Brain microvascular endothelial cell (primary cell): ENCODE measurements at regions not wholly inside any gene's neighbourhood (a gene's known extent, or its start where the extent isn't known, plus 50 kb on each side); places are given as distances from the start of the nearest gene placed in this dataset.
"Not testable (repeated sequence)": the region's sequence is repeated elsewhere in the genome, so short reads cannot be mapped to it uniquely, and the experiment has no call there.

Source experiments
- DNase-seq: peaks from one replicate; pipeline ENCODE4 v3.0.0-alpha.2; 2020
- H3K27ac ChIP-seq: fragments of 250-450 bp; sonication (Bioruptor Pico); 2 replicates; pipeline ENCODE4 v1.5.1; 2020; ENCODE audit warnings: mild to moderate bottlenecking, moderate library complexity
- H3K27me3 ChIP-seq: fragments of 250-450 bp; sonication (Bioruptor Pico); replicated peaks from 2 replicates; pipeline ENCODE4 v1.5.1; 2020; ENCODE audit warnings: mild to moderate bottlenecking
- H3K36me3 ChIP-seq: fragments of 250-450 bp; sonication (Bioruptor Pico); replicated peaks from 2 replicates; pipeline ENCODE4 v1.5.1; 2020; ENCODE audit warnings: mild to moderate bottlenecking
- H3K4me3 ChIP-seq: 2 replicates; pipeline ENCODE4 v1.5.1; 2011; ENCODE audit warnings: low read depth, mild to moderate bottlenecking, control low read depth, low read length, moderate library complexity
- in situ Hi-C: cut with HindIII; loops from 2 replicates; pipeline ENCODE4 v1.10.0; 2017; ENCODE audit warnings: low sequenced_read_pairs, low pct_ligation_motif_present
- TF ChIP-seq, protein P1 (sequence below): IDR thresholded peaks from 2 replicates; pipeline ENCODE4 v1.5.1; 2011; ENCODE audit warnings: low read depth, mild to moderate bottlenecking, moderate library complexity, low read length, control low read depth, inconsistent platforms; ENCODE audit errors: missing control alignments

DNA sequence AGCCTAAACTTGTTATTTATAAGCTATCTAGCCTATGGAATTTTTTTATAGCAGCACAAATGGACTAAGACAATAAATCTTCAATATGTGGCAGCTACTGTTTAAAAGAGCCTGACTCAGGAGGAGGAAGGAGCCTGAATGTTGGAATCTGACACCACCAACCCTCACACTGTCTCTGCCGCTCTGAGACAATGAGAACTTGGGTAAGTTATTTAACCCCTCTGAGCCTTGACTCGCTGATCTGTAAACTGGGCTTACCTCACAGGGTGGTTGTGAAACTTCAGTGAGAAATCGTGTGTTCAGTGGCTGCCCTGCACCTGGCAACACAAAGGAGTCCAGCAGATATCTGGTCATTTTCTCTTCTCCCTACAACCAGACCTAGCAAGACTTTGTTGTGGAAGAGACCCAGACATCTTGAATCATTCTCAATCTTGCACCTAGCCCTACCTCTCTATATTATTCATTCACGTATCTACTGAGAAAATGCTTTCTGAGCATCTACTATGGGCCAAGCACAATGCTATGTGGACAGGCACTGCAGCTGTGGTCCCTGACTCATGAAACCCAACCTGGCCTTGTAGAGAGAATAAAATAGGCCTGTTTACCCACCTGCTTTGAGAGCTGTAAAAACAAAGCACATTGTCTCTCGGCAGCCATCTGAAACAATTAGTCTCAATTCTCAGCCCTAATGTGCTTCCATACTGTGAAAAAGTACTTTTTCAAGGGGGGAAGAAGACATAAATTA lies 81.9 kb upstream of the SLC25A36 start:
- TF ChIP-seq, protein P1, sequence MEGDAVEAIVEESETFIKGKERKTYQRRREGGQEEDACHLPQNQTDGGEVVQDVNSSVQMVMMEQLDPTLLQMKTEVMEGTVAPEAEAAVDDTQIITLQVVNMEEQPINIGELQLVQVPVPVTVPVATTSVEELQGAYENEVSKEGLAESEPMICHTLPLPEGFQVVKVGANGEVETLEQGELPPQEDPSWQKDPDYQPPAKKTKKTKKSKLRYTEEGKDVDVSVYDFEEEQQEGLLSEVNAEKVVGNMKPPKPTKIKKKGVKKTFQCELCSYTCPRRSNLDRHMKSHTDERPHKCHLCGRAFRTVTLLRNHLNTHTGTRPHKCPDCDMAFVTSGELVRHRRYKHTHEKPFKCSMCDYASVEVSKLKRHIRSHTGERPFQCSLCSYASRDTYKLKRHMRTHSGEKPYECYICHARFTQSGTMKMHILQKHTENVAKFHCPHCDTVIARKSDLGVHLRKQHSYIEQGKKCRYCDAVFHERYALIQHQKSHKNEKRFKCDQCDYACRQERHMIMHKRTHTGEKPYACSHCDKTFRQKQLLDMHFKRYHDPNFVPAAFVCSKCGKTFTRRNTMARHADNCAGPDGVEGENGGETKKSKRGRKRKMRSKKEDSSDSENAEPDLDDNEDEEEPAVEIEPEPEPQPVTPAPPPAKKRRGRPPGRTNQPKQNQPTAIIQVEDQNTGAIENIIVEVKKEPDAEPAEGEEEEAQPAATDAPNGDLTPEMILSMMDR, result no peak
- in situ Hi-C loops, result no loop called here
- DNase-seq, result no peak
- Histone ChIP-seq H3K27me3 (no peaks in the 10 kb centered on the region), H3K27ac (no peak overlapping the region), H3K4me3 (no peak overlapping the region), H3K36me3 (no peaks in the 10 kb centered on the region)

DNA sequence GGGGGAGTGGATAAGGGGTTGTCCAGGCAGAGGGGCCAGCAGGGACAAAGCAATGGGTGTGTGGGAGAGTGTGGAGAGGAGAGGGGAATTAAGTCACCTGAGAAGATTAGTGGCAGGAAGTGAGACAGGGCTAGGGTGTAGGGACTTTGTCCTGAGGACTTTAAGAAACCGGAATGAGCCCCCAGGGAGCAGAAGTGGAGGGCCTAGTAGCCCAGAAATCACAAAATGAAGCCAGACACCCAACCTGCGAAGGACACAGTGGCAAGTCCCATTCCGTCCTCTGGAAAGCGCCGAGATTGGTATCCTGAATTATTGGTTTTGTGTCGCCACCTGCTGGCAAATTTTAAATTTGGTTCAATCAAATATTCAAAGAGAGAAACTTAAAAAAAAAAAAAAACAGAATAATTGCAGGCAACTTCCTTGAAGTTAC lies 78.0 kb upstream of the SLC25A36 start:
- Histone ChIP-seq H3K27ac (no peak overlapping the region), H3K27me3 (no peaks in the 10 kb centered on the region), H3K4me3 (no peak overlapping the region), H3K36me3 (no peaks in the 10 kb centered on the region)
- in situ Hi-C loops, result no loop called here
- TF ChIP-seq, protein P1, result peak; percentile 55
- peak; percentile 72 for DNase-seq

DNA sequence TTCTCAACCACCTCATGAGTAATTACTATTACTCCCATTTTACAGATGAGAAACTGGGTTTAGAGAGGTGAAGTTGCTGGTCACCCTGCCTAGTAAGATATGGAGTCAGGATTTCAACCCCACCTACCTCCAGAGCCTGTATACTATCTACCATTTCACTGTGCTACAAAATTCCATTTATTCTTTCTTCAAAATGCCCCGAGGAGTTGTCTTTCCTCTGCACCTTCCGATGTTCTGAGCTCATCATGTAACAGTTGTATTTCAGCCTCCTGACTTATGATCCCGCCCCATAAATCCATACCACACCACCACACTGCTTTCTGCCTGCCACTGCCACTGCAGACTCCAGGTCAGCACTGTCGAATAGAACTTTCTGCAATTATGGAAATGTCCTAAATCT lies 71.3 kb upstream of the SLC25A36 start:
- DNase-seq, result no peak
- no peak overlapping the region for H3K27ac ChIP-seq
- no peaks in the 10 kb centered on the region for H3K27me3 ChIP-seq
- in situ Hi-C loops, result no loop called here
- H3K4me3 ChIP-seq, result no peak overlapping the region
- TF ChIP-seq, protein P1, result no peak
- no peaks in the 10 kb centered on the region for H3K36me3 ChIP-seq

DNA sequence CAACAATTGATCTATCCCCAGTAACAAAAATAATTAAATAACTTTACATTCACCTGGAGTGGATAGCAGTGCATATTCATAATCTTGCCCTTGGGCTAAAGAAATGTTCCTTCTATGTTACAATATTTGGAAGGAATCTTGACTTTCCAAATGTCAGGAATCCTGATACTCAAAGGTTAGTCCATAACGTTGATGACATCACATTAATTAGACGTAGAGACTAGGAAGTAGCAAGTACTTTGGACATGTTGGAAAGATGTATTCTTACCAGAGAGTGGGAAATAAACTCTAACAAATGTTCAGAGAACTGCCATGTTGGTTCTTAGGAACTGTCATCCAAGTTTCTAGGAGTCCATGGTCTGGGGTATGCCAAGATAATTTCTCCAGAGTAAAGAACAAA lies 70.6 kb upstream of the SLC25A36 start:
- Histone ChIP-seq H3K27me3 (no peaks in the 10 kb centered on the region), H3K36me3 (no peaks in the 10 kb centered on the region), H3K27ac (no peak overlapping the region), H3K4me3 (no peak overlapping the region)
- TF ChIP-seq, protein P1, result no peak
- no peak for DNase-seq
- in situ Hi-C loops, result no loop called here

DNA sequence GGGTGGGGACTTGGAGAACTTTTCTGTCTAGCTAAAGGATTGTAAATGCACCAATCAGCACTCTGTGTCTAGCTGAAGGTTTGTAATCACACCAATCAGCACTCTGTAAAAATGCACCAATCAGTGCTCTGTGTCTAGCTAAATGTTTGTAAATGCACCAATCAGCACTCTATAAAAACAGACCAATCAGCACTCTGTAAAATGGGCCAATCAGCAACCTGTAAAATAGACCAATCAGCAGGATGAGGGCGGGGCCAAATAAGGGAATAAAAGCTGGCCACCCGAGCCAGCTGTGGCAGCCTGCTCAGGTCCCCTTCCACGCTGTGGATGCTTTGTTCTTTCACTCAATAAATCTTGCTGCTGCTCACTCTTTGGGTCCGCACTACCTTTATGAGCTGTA lies 69.5 kb upstream of the SLC25A36 start:
- H3K36me3 ChIP-seq, in situ Hi-C loops, H3K27me3 ChIP-seq, DNase-seq, H3K4me3 ChIP-seq, H3K27ac ChIP-seq: not testable (repeated sequence)

DNA sequence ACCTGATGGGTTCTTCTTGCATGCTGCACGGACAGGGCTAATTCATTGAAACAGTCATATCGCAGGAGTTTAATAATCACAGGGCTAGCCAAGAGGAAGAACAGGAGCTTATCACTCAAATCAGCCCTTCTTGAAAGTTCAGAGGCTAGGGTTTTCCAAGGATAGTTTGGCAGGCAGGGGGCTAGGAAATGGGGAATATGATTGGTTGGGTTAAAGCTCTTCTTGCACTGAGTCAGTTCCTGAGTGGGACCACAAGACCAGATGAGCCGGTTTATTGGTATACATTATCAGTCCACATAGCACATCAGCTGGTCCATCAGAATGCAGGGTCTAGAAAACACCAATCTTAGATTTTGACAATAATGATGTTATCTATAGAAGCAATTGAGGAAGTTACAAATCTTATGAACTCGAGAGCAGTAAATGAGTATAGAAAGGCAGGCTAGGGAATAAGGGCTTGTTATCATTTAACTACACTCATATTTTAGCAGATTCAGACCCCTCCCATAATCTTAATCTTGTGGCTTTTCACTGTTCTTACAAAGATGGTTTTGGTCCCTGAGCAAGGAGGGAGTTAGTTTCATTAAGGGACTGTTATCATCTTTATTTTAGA lies 58.1 kb upstream of the SLC25A36 start:
- in situ Hi-C loops, result no loop called here
- H3K27ac ChIP-seq, result no peak overlapping the region
- no peaks in the 10 kb centered on the region for H3K27me3 ChIP-seq
- TF ChIP-seq, protein P1, result no peak
- H3K36me3 ChIP-seq, result no peaks in the 10 kb centered on the region
- DNase-seq, result no peak
- H3K4me3 ChIP-seq, result no peak overlapping the region

DNA sequence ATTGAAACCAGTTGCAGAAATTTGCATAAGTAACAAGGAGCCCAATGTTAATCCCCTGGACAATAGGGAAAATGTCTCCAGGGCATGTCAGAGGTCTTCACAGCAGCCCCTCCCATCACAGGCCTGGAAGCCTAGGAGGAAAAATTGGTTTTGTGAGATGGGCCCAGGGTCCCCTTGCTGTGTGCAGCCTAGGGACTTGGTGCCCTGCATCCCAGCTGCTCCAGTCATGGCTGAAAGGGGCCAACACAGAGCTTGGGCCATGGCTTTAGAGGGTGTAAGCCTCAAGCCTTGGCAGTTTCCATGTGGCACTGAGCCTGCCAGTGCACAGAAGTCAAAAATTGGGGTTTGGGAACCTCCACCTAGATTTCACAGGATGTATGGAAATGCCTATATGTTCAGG lies 55.9 kb upstream of the SLC25A36 start:
- H3K36me3 ChIP-seq, in situ Hi-C loops, H3K27ac ChIP-seq, H3K27me3 ChIP-seq, DNase-seq, H3K4me3 ChIP-seq: not testable (repeated sequence)
